ENCODE measurements at regions not wholly inside any gene's neighbourhood (a gene's known extent, or its start where the extent isn't known, plus 50 kb on each side); places are given as distances from the start of the nearest gene placed in this dataset.
"Not testable (repeated sequence)": the region's sequence is repeated elsewhere in the genome, so short reads cannot be mapped to it uniquely, and the experiment has no call there.

- no peak for DNase-seq (ENCODE audit: low spot score)
- intact Hi-C loops (cut with DNase I) = no loop called here
Observed at GRCh38 chr4:154164931-154165839, 326.4 kb downstream of the DCHS2 start.

- intact Hi-C loops (cut with DNase I) = no loop called here
- no peak for DNase-seq (ENCODE audit: low spot score)
Observed at GRCh38 chr4:154160519-154161301, 330.9 kb downstream of the DCHS2 start.

- DNase-seq (ENCODE audit: low spot score) = no peak
- intact Hi-C loops (cut with DNase I) = no loop called here
Observed at GRCh38 chr4:154158361-154159155, 333.0 kb downstream of the DCHS2 start.

- no peak for DNase-seq (ENCODE audit: low spot score)
- intact Hi-C loops (cut with DNase I) = no loop called here
Observed at GRCh38 chr4:154152546-154152945, 339.1 kb downstream of the DCHS2 start.

- DNase-seq (ENCODE audit: low spot score); intact Hi-C loops (cut with DNase I): not testable (repeated sequence)
Observed at GRCh38 chr4:154149236-154149635, 342.4 kb downstream of the DCHS2 start.

- intact Hi-C loops (cut with DNase I) = no loop called here
- no peak for DNase-seq (ENCODE audit: low spot score)
Observed at GRCh38 chr4:154143720-154144119, 347.9 kb downstream of the DCHS2 start.

- intact Hi-C loops (cut with DNase I) = no loop called here
- DNase-seq (ENCODE audit: low spot score) = no peak
Observed at GRCh38 chr4:154142664-154143063, 348.9 kb downstream of the DCHS2 start.

- no peak for DNase-seq (ENCODE audit: low spot score)
- intact Hi-C loops (cut with DNase I) = no loop called here
Observed at GRCh38 chr4:154140869-154141268, 350.7 kb downstream of the DCHS2 start.

GRCh38 chr4:154137320-154137905, 348.5 kb upstream of the SFRP2 start:
- DNase-seq (ENCODE audit: low spot score) = no peak
- intact Hi-C loops (cut with DNase I) = no loop called here

GRCh38 chr4:154135576-154135975, 346.7 kb upstream of the SFRP2 start:
- intact Hi-C loops (cut with DNase I) = no loop called here
- no peak for DNase-seq (ENCODE audit: low spot score)

- no peak for DNase-seq (ENCODE audit: low spot score)
- intact Hi-C loops (cut with DNase I) = no loop called here
Observed at GRCh38 chr4:154132406-154132805, 343.5 kb upstream of the SFRP2 start.

GRCh38 chr4:154126276-154126675, 337.4 kb upstream of the SFRP2 start:
- no peak for DNase-seq (ENCODE audit: low spot score)
- intact Hi-C loops (cut with DNase I) = no loop called here

GRCh38 chr4:154125340-154125739, 336.5 kb upstream of the SFRP2 start:
- intact Hi-C loops (cut with DNase I) = no loop called here
- DNase-seq (ENCODE audit: low spot score) = no peak

GRCh38 chr4:154124539-154125255, 335.8 kb upstream of the SFRP2 start:
- no peak for DNase-seq (ENCODE audit: low spot score)
- intact Hi-C loops (cut with DNase I) = no loop called here

GRCh38 chr4:154123897-154124296, 335.0 kb upstream of the SFRP2 start:
- DNase-seq (ENCODE audit: low spot score) = no peak
- intact Hi-C loops (cut with DNase I) = no loop called here

GRCh38 chr4:154120690-154121345, 331.9 kb upstream of the SFRP2 start:
- DNase-seq (ENCODE audit: low spot score) = no peak
- intact Hi-C loops (cut with DNase I) = no loop called here

- intact Hi-C loops (cut with DNase I) = no loop called here
- DNase-seq (ENCODE audit: low spot score) = no peak
Observed at GRCh38 chr4:154120006-154120676, 331.3 kb upstream of the SFRP2 start.

- DNase-seq (ENCODE audit: low spot score) = no peak
- intact Hi-C loops (cut with DNase I) = no loop called here
Observed at GRCh38 chr4:154119317-154119716, 330.4 kb upstream of the SFRP2 start.

Data from cardiac septum (tissue), 1 donor.